HG03469 (cell line): ENCODE measurements at regions not wholly inside any gene's neighbourhood (a gene's known extent, or its start where the extent isn't known, plus 50 kb on each side); places are given as distances from the start of the nearest gene placed in this dataset.
"Not testable (repeated sequence)": the region's sequence is repeated elsewhere in the genome, so short reads cannot be mapped to it uniquely, and the experiment has no call there.

ENCODE experiments used
- ATAC-seq: cut with Tn5 transposase; IDR thresholded peaks from one replicate; pipeline ENCODE4 v1.9.1; 2021; ENCODE audit warnings: mild to moderate bottlenecking, moderate library complexity, moderate number of reproducible peaks; ENCODE audit not compliant: unreplicated experiment

- no peak for ATAC-seq
Observed at GRCh38 chr6:92428448-92428847, 990.9 kb downstream of the EPHA7 start.

DNA sequence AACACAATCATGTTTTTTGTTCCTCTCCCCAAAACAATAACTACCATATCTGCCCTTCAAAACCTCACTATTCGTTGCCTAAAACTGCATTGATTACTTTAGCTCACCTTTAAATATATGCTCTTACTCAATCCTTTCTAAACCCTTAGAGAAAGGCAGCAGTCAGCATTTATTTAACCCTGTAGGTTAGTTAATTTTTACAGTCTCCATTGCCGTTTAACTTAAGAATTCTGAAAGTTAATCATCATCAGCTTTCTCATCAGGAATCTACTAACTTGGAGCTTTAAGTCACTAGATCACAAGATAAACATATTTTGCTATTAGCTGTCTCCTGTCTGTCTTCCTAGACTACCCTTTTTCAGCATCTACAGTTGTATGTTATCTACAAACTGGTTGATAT is 991.9 kb downstream of the EPHA7 start:
- ATAC-seq, result no peak

GRCh38 chr6:92415656-92416055 is 1003.7 kb downstream of the EPHA7 start:
- no peak for ATAC-seq

GRCh38 chr6:92408350-92408749 is 1011.0 kb downstream of the EPHA7 start:
- no peak for ATAC-seq

DNA sequence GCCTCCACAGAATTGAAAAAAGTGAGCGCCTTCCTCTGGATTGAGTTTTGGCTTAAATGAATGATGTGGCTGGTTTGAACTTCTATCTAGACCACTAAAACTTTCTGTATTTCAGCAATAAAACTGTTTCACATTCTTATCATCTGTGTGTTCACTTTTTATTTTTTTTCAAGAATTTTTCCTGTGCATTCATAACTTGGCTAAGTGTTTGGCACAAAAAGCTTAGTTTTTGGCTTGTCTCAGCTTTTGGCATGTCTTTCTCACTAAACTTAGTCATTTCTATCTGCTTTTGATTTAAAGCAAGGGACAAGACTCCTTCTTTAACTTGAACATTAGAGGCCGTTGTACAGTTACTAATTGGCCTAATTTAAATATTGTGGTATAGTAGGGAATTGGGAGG is 1015.1 kb downstream of the EPHA7 start:
- ATAC-seq, result no peak

- no peak for ATAC-seq
Observed at GRCh38 chr6:92399911-92400310, 1019.4 kb downstream of the EPHA7 start.

GRCh38 chr6:92388706-92389105 is 1030.7 kb downstream of the EPHA7 start:
- ATAC-seq, result not testable (repeated sequence)

DNA sequence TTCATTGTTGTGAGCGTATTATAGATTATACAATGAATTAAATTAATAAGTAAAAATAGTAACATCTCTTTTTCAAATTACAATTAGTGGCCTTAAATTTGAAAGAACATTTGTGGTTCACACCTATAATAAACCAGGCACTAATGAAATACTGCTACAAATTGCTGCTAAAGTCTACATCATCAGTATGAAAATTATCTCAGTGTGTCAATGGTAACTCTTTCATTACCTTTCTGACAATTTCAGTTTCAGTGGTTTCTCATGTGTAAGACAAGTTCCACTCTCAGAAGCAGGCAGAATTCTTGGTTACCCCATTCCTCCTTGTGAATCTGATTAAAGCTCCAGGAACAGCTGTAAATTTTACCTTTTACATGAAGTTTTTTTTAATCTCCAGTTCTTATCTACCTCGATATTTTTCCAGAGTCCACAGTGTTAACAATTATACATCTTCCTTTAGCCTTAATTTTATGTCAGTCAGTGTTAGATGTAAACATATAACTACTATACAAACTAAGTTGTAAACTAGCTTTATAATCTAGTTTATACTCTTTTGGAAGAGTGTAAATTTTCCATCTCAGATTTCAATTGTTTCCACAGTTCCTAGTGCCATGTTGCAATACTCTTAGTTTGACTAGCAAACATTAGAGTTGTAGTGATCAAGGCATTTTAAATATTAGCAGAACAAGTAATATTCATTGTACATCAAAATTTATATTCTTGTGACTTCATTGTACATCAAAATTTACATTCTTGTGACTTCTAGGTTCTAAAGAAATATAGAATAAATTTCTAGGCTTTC is 1038.4 kb downstream of the EPHA7 start:
- no peak for ATAC-seq

DNA sequence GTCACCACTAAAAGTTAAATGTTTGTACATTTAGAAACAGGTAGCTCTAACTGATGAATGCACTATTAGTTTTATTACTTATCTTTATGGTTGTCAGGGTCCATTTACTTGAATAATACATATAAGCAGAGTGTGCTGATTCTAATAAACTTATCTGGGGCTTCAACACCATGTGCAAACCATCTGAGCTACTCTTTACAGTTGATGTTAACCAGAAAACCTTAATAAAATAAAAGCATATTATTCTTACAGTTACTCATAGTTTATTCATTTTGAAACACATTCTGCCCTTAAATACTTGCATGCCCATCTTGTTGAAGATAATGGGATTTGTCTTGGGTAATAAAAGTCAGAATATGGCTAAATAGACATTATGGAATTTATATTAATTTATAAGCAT is 1042.2 kb downstream of the EPHA7 start:
- no peak for ATAC-seq

DNA sequence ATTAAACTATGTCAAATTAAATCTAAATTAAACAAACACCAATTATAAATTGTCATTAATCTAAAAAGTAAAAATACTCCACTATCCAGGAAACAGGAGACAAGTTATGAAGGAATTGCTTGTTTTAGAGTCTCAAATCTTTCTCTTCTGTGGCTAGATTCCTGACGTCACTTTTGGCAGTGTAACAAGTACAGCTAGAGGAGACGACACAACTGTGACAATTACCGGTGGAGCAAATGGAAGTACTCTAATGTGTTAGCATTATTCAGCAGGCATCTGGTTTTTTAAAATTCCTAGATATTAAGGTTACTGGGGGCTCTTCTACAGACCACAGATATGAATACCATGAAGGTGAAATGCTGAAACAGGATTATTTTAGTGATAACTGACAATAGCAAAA is 1042.7 kb downstream of the EPHA7 start:
- no peak for ATAC-seq

GRCh38 chr6:92371211-92372208 is 1047.8 kb downstream of the EPHA7 start:
- no peak for ATAC-seq

DNA sequence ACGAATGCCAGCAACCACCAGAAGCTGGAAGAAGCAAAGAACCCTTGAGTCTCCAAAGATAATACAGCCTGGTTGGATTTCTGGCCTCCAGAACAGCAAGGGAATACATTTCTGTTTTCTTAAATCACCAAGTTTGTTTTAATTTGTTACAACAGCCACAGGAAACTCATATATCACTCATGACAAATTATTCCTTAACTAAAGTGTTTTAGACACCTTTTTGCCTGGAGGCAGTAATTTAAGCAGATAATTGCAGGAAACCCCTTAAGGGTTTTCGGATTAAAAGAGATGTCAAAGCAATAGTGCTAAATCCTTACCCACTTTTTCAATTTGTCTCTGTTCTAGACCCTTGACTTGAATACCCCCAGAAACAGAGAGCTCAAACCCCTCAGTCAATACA is 1050.0 kb downstream of the EPHA7 start:
- ATAC-seq, result no peak

DNA sequence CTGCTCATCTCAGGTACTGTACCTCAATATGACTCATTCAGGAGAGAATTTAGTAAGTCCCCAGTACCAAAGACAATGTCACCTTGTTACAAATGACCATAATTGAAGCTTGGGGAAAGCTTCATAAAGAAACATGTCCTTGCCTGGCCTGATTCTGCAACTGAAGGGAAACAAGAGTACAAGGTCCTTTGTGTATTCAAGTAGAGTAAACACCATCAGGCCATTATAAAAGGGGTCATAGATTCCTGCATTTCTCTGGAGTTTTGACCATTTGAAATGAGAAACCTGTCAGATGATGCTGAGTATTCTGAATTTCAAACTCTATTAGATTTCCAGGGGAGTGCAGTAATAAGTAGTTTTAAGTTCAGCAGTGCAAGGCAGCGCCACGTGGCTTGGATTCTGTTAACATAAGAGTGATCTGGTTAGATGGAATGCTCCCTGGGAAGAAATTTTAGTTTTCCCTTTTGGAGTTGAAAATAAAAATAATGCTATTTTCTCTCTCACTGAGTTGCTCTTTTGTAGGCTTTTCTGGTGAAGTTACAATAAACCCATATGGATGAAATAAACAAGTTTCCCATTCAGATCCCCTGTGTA is 1054.3 kb downstream of the EPHA7 start:
- ATAC-seq, result no peak

- ATAC-seq, result no peak
Observed at GRCh38 chr6:92363111-92363510, 1056.2 kb downstream of the EPHA7 start.

- no peak for ATAC-seq
Observed at GRCh38 chr6:92362404-92362803, 1057.0 kb downstream of the EPHA7 start.

DNA sequence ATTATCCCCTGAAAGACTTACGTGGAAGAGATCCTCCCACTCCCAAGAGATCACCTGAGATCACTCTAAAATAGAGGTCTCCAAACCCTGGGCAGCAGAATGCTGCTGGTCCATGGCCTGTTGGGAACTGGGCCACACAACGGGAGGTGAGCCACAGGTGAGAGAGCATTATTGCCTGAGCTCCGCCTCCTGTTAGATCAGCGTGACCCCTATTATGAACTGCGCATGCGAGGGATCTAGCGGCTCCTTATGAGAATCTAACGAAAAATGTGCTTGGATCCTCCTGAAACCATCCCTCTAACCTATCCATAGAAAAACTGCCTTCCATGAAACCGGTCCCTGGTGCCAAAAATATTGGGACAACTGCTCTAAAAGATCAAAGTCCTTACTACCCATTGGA is 1057.4 kb downstream of the EPHA7 start:
- ATAC-seq, result no peak

GRCh38 chr6:92354270-92354829 is 1065.0 kb downstream of the EPHA7 start:
- no peak for ATAC-seq

- no peak for ATAC-seq
Observed at GRCh38 chr6:92352130-92352529, 1067.2 kb downstream of the EPHA7 start.

- no peak for ATAC-seq
Observed at GRCh38 chr6:92341201-92341600, 1078.2 kb downstream of the EPHA7 start.

- no peak for ATAC-seq
Observed at GRCh38 chr6:92339936-92340640, 1079.3 kb downstream of the EPHA7 start.
